Right ventricle myocardium inferior (tissue), 1 donor: ENCODE measurements at regions not wholly inside any gene's neighbourhood (a gene's known extent, or its start where the extent isn't known, plus 50 kb on each side); places are given as distances from the start of the nearest gene placed in this dataset.

Source experiments
- ATAC-seq: fragments of 200-7000 bp; cut with Tn5 transposase; one replicate; pipeline ENCODE4 v1.9.1; 2020; ENCODE audit warnings: mild to moderate bottlenecking, moderate library complexity
- DNase-seq: peaks from one replicate; pipeline ENCODE4 v3.0.0; 2021; ENCODE audit errors: missing footprints
- intact Hi-C: fragments of 100-400 bp; cut with DNase I; formaldehyde crosslinking; loops from one replicate; pipeline ENCODE4 v1.11.0; 2022
- donor health status: DM: no; HTN: yes; CAD: no; lungs with severe emphysema.

DNA sequence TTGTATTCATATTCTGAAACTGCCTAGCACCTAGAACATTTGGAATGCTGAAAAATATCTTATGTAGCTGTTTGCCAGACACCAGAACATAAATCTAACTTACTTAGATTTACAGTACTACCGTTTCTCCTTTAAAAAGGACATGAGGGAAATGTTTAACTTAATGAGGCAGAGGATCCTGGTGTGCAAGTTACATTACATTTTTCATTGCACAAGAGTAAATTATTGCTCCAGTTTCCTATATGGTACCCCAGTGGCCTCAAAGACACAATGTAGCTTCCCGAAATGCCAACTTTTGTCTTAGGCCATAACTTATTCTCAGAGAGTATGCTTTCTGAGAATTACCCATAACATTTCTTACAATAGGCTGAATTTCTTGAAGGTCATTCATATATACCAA lies 105.5 kb upstream of the DTNA start:
- DNase-seq (no peak), ATAC-seq (no peak)
- intact Hi-C loops = no loop called here

DNA sequence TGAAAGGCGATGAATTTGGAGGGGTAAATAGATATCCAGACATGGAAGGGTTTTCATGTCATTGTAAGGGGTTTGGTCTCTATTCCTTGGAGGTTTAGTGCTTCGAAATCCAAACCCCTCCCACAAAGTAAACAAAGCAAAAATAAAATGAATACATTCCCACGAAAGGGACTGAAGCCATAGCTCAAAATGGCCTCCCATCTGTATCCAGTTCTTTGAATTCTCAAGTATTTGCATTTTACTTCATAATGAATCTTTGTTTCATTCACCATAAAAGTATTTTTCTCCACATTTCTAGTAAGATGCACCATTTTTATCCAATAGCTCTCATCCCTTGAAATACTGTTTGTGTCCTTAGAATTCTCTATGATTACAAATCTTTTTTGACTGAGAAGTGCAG lies 103.2 kb upstream of the DTNA start:
- DNase-seq (no peak), ATAC-seq (no peak)
- intact Hi-C loops = no loop called here

DNA sequence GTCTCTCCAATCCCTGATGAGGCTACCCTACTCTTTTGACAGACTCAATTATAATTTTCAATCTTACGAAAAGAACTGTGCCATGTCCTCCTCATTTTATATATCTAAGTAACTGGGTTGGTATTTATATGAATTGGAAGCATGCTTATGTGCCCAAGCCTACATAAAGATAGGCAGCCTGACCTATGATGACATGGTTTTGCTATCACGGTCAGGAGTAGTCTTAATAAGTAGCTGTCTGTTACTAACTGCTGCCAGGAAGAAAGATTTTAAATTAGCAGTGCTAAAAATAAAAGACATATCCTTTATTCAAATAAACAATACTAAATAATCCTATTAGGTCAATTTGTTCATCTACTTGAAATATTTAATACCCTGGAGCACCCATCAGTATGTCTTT lies 102.0 kb upstream of the DTNA start:
- no peak for DNase-seq
- intact Hi-C loops = no loop called here
- no peak for ATAC-seq

DNA sequence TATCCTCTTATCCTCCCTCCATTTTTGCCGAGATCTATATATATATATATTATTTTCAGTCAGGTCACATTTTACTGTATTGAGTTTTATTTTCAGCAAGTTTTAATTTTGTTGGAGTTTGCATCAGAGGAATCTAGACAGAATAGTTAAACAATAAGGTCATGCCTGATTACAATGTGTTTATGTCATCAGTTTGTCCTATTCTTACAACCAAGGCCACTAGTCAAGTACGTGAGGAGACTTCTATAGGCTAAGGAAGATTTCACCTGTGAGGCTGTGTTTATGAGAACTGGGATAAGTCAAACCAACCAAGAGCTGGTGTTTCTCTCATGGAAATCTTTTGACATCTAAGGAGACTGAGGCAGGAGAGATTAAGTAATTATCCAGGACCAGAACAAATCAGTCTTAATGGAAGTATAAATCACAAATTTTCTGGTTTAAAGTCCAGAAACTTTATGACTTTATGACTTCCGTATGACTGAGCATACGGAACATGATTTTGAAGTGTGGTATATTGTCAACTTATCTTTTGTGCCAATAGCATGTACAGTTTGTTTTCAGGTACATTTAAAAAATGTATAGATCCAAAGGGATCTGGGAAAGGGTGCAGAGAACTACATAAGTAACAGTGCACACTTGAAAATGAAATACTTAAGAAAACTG lies 100.0 kb upstream of the DTNA start:
- ATAC-seq = no peak
- no peak for DNase-seq
- intact Hi-C loops = no loop called here

DNA sequence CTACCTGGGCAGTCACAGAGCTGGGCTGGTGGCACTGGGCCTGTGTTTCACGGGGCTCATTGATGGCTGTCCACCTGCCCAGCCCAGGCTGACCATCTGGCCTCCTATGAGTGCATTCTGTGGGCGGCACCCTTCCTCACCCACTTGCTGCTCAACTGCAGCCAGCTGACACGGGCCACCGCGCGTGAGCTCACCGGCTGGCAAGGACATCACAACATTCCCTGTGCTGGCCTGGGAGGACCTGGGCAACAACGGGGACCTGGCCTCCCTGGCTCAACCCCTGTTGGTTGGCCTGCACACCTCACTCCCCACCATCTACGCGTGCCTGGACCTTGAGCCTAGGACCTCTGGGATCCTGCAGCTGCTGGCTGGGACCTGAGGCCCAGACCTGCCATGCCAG lies 98.2 kb upstream of the DTNA start:
- DNase-seq (no peak), ATAC-seq (peak; percentile 55)
- intact Hi-C loops = no loop called here

DNA sequence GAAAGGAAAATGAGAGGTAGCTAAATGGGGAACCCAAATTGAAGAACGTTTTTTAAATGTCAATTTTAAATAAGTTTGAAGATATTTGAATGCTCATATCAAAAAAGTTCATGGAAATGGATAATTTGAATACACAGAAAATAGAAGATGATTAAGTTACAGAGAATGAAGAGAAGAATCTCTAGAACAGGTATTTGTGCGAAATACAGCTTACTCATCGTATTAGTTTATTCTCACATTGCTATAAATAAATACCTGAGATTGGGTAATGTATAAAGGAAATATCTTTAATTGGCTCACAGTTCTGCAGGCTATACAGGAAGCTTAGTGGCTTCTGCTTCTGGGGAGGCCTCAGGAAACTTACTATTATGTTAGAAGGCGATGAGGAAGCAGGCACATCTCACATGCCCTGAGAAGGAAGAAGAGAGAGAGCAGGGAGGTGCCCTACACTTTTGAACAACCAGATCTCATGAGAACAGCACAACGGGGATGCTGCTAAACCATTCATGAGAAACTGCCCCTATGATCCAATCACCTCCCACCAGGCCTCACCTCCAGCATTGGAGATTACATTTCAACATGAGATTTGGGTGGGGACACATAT lies 89.7 kb upstream of the DTNA start:
- intact Hi-C loops = no loop called here
- DNase-seq (no peak), ATAC-seq (no peak)

DNA sequence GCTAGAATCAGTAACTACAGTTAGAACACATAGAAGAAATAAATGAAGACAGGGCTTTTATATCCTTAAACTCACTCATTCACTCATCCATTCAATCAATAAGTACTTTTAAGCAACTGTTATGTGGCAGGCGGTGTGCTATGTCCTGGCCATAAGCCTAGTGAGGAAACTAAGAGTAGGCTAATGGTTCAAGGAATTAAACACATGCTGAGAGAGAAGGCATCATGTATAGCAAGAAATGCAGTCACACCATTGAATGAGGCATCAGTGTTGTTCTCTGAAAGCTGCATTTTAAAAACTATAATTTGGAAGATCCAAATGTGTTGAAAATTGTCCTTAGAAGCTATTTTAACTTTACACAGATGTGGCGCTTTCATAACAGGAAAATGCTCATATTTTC lies 86.5 kb upstream of the DTNA start:
- no peak for DNase-seq
- no peak for ATAC-seq
- intact Hi-C loops = no loop called here

DNA sequence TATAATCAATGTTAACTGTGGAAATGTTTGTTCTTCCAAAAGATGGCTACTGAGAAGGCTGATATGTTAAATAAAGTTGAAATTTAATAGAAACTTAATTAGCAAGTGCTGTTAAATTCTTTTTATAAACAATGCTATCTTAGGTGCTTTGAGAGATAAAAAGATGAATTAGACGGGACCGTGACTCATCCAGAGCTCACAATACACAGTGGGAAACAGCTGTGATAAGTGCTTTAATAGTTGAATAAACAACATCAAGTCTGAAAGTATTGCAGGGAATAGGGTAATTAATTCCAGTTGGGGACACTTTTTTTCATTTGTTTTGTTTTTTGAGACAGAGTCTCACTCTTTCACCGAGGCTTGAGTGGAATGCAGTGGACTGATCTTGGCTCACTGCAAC lies 85.5 kb upstream of the DTNA start:
- intact Hi-C loops = no loop called here
- no peak for ATAC-seq
- no peak for DNase-seq

DNA sequence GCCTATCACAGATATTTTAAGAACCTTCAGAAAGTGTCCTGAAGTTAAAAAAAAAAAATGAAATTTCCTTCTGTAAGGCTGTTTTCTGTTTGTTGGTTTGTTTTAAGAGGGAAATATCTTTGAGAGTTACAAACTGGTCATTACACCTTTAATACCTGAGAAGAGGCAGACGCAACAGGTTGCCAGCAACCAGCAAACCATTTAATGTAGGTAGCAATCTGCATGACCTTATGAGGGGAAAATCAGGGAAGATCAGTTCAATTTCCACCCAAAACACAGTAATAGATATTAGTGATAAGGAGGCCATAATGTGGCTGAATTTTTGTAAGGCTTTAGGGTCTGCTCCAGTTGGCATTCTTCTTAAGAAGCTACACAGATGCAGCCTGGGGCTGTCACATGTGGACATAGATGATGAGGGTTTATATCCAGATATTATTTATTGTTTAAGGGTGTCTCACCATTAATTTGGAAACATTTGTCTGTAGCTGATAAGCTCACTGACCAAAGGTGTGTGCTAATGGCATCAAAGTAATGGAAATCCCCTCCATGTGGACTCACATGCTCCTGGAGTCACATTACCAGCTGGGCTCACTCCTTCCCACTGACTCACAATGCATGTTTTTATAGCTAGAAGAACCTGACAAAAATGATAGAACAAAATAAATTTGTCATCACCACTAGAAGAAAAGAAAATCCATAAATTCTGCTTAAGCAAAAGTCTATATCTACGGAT lies 83.5 kb upstream of the DTNA start:
- intact Hi-C loops = no loop called here
- no peak for ATAC-seq
- no peak for DNase-seq

DNA sequence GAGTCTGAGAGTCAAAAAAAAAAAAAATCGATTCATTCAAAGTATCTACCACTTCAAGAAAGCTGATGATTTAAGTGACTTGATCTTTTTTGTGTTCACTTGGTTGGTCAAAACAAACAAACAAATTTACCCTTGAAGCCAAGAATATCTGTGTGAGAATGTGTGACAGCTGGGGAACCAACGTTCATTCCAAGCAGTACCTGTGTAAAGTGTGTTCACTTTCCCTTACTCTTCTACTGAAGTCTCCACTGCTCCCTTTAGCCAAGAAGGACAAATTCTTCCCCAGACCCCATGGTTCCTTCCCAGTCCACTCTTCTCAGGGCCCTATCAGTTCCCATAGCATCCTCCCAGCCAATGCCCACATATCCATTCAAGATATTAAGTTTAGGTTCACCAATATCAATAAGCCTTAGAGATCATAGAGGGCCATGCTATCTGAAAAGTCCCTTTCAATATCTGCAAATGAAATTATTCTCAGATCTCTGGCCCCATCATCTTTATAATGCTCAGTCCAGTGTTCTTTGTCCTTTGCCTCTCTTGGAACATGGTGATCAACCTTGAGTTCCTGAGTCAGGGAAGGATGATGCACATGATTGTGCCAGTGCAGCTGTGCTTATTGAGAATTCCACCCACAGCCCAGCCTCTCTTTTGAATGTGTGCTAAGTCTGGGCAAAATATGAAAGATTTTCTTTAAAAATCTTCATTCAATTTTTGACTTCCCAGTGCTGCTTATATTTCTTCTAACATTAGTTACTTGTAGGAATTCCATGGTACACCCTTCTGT lies 82.8 kb upstream of the DTNA start:
- intact Hi-C loops = no loop called here
- DNase-seq = no peak
- ATAC-seq = no peak

DNA sequence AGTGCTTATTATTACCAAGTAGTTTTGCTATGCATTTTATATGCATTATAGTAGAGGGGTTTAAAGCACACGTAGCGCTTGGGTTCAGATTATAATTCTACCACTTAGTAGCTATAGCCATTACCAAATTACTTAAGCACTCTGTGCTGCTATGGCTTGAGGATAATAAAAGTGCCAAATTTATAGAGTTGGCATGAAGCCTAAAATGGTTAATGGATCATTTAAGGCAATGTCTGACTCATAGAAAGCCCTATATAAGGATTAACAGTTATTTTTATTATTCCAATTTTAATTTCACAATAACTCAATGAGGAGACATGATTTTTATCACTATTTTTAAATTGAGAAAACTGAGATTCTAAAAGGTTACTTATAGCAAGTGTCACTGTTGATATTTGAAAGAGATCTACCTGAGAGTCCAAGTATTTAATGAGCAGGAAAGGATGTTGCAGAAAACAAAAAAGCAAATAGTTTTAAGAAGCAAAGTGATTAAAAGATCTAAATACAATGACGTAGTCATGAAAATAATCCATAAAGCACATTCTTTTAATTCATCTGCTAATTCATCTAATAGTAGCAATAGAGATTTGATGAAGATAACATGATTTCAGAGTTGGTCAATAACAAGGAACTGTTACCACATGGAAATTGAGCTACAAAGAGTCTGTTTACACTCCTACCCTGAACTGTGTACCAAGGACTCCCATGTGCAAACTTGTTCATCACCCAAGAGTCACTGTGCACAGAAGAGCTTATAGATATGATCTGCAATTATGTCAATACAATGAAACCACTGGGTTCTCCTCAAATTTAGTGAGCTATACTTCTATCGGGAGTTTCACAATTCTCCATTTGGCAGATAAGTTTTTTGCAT lies 78.8 kb upstream of the DTNA start:
- ATAC-seq (no peak), DNase-seq (no peak)
- intact Hi-C loops = no loop called here

DNA sequence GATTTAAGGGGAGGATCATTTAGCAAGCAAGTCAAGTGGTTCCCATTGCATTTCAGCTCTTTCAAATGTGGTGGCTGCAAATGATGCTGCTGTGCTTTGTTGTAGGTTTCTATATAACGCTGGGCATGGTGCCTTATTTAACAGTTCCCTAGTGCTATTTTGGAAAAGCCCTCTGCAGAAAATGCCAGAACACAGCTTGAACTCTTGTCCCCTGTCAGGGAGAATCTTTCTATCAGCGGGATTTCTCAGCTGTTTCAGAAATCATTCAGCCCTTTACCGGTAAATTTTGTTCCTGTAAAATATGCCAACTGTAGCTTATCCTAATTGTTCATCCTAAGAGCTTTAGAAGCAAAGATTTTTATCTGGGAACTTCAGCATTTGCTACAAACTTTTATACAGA lies 77.8 kb upstream of the DTNA start:
- DNase-seq = no peak
- ATAC-seq = no peak
- intact Hi-C loops = no loop called here

DNA sequence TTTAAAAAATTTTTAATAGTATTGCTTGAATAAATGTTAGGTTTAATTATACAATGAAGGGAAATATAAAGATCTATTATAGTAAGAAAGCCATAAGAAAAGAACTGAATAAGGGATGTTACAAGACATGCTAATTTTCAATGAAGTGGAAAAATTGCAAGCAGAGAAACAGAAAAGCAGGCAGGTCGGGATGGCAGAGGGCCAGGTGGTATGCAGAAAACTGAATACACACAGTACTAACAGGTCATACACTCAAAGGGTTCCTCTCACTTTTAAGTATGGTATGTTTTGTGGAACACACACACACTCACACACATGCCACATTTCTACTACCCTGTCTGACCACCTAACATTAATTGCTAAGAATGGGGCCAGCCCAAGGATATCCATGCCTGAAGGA lies 76.7 kb upstream of the DTNA start:
- DNase-seq (no peak), ATAC-seq (no peak)

DNA sequence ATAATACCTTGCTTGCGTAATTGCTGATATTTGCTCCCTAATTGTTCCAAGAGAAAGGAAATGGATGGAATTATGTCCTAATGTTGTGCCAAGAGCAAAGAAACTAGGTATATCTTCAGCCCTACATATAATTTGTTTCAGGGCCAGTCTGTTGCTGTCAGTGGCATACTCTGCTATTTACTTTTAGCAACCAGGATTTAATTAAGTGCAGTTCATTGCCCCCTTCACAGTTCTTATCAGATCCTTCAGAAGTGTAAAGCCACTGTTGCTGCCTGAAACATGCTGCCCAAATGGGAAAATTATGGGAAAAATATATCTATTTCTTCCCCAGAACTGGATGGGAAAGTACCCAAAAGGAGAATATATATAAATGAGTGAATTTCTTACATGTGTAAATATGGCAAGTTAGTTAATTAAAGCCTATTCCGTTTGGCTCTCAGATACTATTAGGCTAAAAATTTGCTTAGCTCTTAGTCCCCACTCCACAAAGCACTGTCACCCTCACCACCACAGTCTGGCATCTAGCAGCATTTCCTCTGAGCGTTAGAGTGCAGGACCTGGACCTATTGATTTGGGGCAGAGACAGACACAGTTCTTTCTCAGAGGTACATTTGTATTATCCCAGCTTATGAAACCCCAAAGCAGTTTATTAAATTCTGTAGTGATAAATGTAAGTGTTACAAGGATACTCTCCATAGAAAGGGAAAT lies 72.8 kb upstream of the DTNA start:
- ATAC-seq = no peak
- intact Hi-C loops = no loop called here
- DNase-seq = no peak

More for the DNA sequence above, 76.7 kb upstream of the DTNA start:
- intact Hi-C loops = no loop called here

DNA sequence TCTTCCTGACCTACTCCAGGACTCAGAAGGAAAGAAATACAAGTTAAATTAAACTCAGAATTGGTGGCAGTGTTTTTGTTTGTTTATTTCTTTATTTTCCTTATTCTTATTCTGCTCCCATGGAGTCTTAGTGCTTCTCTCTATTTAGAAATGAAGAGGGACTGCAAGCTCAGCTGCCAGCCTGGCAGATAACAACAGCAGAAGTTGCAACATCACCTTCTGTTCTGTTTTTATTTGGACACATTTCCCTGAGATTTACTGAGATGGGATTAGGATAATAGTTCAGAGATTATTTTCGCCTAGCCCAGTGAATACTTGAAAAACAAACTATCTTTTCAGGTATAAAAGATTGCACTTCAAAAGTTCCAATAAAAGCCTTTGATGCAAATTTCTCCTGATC lies 70.4 kb upstream of the DTNA start:
- intact Hi-C loops = loop anchor here (5.0 kb wide), 3 partner anchors 47 to 287 kb away; no protein-coding TSS in a partner anchor
- ATAC-seq (peak; percentile 42), DNase-seq (no peak)

DNA sequence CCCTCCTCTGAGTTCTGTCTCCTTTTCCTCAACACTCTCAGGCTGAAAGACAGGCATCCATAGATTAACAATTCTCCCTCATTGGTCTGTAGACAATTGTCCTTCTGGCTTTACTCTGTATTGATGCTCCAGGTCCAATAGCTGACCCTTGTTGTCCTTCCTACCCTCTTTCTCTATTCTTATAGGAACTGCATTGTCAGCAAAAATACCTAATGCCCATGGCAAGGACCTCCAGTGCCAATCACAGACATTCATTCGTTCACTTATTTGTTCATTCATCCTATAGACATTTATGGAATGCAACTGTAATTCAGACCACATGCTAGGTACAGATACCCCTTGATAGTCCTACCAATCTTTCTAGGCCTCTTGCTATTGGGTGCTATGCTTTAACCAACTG lies 69.8 kb upstream of the DTNA start:
- intact Hi-C loops = loop anchor here (5.0 kb wide), 3 partner anchors 48 to 288 kb away; no protein-coding TSS in a partner anchor
- ATAC-seq = no peak
- no peak for DNase-seq

DNA sequence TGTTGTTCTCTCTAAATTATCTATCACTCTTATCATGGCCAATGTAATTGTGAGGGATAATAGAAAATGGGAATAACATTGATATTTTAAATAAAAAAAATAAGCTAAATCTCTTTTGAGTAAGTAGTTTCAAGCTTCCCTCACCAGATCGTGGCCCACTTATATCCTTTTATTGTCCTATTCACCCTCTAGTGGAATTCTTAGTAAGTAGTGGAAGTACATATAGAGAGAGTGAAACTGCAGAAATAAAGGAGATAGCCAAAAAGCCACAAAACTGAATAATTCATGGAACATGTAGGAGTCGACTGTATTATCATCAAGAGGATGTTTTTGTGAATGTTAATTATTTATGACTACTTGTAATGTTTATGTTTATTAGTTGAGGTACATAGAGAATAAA lies 66.1 kb upstream of the DTNA start:
- intact Hi-C loops = loop anchor here (5.0 kb wide), 3 partner anchors 52 to 292 kb away; no protein-coding TSS in a partner anchor
- no peak for ATAC-seq
- DNase-seq = no peak

DNA sequence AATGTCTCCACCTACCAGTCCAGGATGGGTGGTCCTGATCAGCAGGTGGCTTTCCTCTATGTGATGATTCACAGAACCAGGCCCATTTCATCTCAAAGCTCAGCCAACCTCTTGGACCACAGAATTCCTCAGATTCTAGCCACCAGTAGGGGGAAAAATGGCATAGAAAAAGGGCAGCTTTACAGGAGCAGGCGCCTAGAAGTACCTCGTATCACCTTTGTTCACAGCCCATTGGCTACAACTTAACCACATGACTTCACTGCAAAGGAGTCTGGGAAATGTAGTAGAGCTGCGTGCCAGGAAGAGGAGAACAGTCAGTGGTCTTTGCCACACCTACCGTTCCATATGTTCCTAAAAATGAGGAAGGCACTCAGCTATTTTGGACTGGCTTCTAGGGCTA lies 62.8 kb upstream of the DTNA start:
- DNase-seq (no peak), ATAC-seq (no peak)
- intact Hi-C loops = no loop called here
